ENCODE measurements at regions not wholly inside any gene's neighbourhood (a gene's known extent, or its start where the extent isn't known, plus 50 kb on each side); places are given as distances from the start of the nearest gene placed in this dataset.

DNA sequence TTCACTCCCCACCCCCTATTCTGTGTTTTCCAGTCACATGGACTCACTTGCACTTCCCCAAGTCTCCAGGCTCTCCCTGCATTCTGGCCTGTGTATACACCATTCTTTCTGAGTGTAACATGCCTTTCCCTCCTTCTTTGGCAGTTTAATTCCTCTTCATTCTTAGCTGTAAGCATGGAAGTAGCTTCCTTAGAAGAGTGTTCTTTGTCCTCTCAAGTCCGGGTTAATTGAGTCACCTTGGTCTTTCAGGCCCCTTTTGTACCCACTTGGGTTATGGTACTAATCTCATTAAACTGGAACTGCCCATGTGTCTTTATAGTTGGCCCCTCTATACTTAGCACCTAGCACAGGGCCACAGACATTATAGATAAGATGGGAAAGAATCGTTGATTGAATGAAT lies 525.3 kb upstream of the ADGRL4 start (continued):
- TF ChIP-seq MXD1 (CRISPR knock-in tag; IDR thresholded peaks at IDR 0.05), result no peak
- no peak for TF ChIP-seq ZBTB43 (CRISPR knock-in tag; conservative IDR thresholded peaks at IDR 0.05)

GRCh38 chr1:79530476-79530875 lies 523.9 kb upstream of the ADGRL4 start:
- Histone ChIP-seq H3K4me2 (ENCODE audit: low read depth, low read length) (no peak overlapping the region), H3K4me3 (replicated peaks in 1 of 3; ENCODE audit: insufficient read depth in 1 of 3, low read depth in 2 of 3, low read length in 3 of 3) (no peak overlapping the region), H2AFZ (ENCODE audit: low read length) (no peak overlapping the region), H3K4me1 (ENCODE audit: insufficient read depth, low read length) (no peaks in the 10 kb centered on the region), H3K36me3 (replicated peaks in 1 of 2; ENCODE audit: control insufficient read depth in 1 of 2, insufficient read depth in 2 of 2, low read length in 2 of 2) (no peaks in the 10 kb centered on the region), H4K20me1 (ENCODE audit: insufficient read depth, low read length) (no peaks in the 10 kb centered on the region), H3K9ac (ENCODE audit: insufficient read depth, low read depth, low read length) (no peak overlapping the region), H3K79me2 (ENCODE audit: insufficient read depth, low read length) (no peaks in the 10 kb centered on the region), H3K9me3 (ENCODE audit: low read length) (peaks cover 69% of the 10 kb centered on the region), H3K27ac (ENCODE audit: extremely low read length, insufficient read depth, low read length) (no peak overlapping the region), H3K27me3 (ENCODE audit: control insufficient read depth in 1 of 2, insufficient read depth in 2 of 2, low read length in 2 of 2) (no peaks in the 10 kb centered on the region)
- DNase-seq (ENCODE audit: low spot score), result no peak
- in situ Hi-C loops (cut with HindIII; ENCODE audit: extremely low pct_ligation_motif_present, low pct_unique_long_range_greater_than_20kb), result no loop called here
- CTCF ChIA-PET (ENCODE audit: low intra/inter-chr PET ratio, low total read pairs), result no interaction called here
- POLR2A ChIA-PET, result no interaction called here
- TF ChIP-seq KMT2A (CRISPR knock-in tag; IDR thresholded peaks at IDR 0.05), result no peak
- no peak for TF ChIP-seq HNRNPUL1 (IDR thresholded peaks at IDR 0.05; ENCODE audit: low read depth, low read length)
- TF ChIP-seq, protein P1, sequence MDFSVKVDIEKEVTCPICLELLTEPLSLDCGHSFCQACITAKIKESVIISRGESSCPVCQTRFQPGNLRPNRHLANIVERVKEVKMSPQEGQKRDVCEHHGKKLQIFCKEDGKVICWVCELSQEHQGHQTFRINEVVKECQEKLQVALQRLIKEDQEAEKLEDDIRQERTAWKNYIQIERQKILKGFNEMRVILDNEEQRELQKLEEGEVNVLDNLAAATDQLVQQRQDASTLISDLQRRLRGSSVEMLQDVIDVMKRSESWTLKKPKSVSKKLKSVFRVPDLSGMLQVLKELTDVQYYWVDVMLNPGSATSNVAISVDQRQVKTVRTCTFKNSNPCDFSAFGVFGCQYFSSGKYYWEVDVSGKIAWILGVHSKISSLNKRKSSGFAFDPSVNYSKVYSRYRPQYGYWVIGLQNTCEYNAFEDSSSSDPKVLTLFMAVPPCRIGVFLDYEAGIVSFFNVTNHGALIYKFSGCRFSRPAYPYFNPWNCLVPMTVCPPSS (IDR thresholded peaks at IDR 0.05), result no peak
- no peak for TF ChIP-seq ARNTL (CRISPR knock-in tag; IDR thresholded peaks at IDR 0.05)
- TF ChIP-seq ZFP41 (CRISPR knock-in tag; IDR thresholded peaks at IDR 0.05; ENCODE audit: borderline replicate concordance), result no peak
- TF ChIP-seq SRF (IDR thresholded peaks at IDR 0.05; ENCODE audit: low read depth, low read length), result no peak
- TF ChIP-seq TBP (CRISPR knock-in tag; IDR thresholded peaks at IDR 0.05), result no peak
- no peak for TF ChIP-seq ZNF749 (CRISPR knock-in tag; IDR thresholded peaks at IDR 0.05; ENCODE audit: borderline replicate concordance)
- TF ChIP-seq AKNA (CRISPR knock-in tag; IDR thresholded peaks at IDR 0.05; ENCODE audit: borderline replicate concordance), result no peak
- 19% methylated on average over 2 of the region's 2 CpGs for WGBS (ENCODE audit: low lambda C conversion rate)
- FAIRE-seq, result no peak
- no peak for ATAC-seq
- intact Hi-C loops (cut with micrococcal nuclease; ENCODE audit: unreplicated experiment), result no loop called here
- BruUV-seq (replicated peaks), result no TSS peak

All from HepG2 (cell line).